ENCODE measurements at regions not wholly inside any gene's neighbourhood (a gene's known extent, or its start where the extent isn't known, plus 50 kb on each side); places are given as distances from the start of the nearest gene placed in this dataset.
A peak's percentile ranks its signal among the peaks of the same experiment; 100 is the strongest.

DNA sequence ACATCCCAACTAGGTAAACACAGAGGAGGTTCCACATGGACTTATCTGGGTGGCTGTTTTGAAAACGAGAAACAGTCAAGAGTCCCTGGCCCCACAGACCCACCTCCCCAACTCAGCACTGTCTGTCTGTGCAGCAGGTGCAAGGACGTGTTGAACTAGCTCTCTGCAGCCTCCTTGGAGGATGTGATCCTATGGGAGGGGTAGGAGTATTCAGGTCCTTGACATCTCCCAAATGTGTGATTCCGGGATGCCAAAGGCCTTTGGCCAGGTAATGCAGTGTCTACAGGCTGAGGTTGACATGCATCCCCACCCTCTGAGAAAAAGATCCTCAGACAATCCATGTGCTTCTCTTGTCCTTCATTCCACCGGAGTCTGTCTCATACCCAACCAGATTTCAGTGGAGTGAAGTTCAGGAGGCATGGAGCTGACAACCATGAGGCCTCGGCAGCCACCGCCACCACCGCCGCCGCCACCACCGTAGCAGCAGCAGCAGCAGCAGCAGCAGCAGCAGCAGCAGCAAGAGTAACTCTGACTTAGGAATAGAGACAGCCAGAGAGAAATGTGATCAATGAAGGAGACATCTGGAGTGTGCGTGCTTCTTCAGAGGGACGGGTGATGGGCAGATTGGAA is 151.6 kb upstream of the CAMK1G start:
- H3K4me1 Mint-ChIP-seq, result peaks cover 87% of the 10 kb centered on the region
- Histone ChIP-seq H3K27me3 (ENCODE audit: insufficient read depth) (no peaks in the 10 kb centered on the region), H3K79me2 (replicated peaks; ENCODE audit: insufficient read depth) (peaks cover 16% of the 10 kb centered on the region), H3K36me3 (ENCODE audit: insufficient read depth) (no peaks in the 10 kb centered on the region), H3K4me3 (no peak overlapping the region), H3K4me1 (ENCODE audit: insufficient read depth) (peaks cover 70% of the 10 kb centered on the region), H2AFZ (no peak overlapping the region), H3K9me2 (ENCODE audit: insufficient read depth) (peaks cover 8% of the 10 kb centered on the region; the same call in 1 of the 2 replicates), H4K20me1 (replicated peaks; ENCODE audit: insufficient read depth) (no peaks in the 10 kb centered on the region), H3K4me2 (peak overlapping the region; percentile 12; the same call in 1 of the 2 replicates), H3K27ac (ENCODE audit: low read depth) (peak overlapping the region; percentile 96), H3F3A (replicated peaks; ENCODE audit: low read depth) (peaks cover 6% of the 10 kb centered on the region; the same call in 1 of the 2 replicates)
- DNase-seq (ENCODE audit: low spot score) (no peak), ATAC-seq (no peak)
- H3K27ac Mint-ChIP-seq, result peak overlapping the region; percentile 81
- no peaks in the 10 kb centered on the region for H3K9me3 Mint-ChIP-seq
- peaks cover 26% of the 10 kb centered on the region for H3K36me3 Mint-ChIP-seq (ENCODE audit: low read depth)
- peaks cover 26% of the 10 kb centered on the region for H3K27me3 Mint-ChIP-seq (ENCODE audit: insufficient read depth, low read depth, poor library complexity)
- TF ChIP-seq POLR2AphosphoS5 (IDR thresholded peaks at IDR 0.05; ENCODE audit: low read depth), result 0 out of 2 replicates have a peak, but pooled peaks have one; percentile 8
- TF ChIP-seq EZH2 (IDR thresholded peaks at IDR 0.05; ENCODE audit: low read depth, unreplicated experiment), result no peak
- peak overlapping the region; percentile 26; the same call in 1 of the 3 replicates for H3K4me3 Mint-ChIP-seq

DNA sequence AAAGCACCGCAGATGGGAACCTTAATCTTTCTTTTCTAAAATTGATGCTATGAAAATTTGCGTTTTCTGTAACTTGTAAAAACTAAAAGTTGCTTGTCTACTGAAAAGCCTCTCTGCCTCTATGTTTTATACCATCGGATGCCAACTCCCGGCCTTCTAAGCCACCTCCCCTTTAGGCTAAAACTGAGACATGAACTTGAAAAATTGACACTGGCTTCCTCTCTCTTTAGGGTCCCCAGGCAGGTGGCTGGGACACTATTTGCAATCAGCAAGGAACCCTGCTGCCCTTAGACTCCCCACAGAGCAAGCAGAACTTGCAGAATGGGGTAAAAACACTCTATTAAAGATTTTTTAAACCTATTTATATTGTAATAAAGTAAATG is 151.1 kb upstream of the CAMK1G start:
- Mint-ChIP-seq H3K9me3 (no peaks in the 10 kb centered on the region; the same call in 2 of the 3 replicates), H3K4me3 (no peak overlapping the region), H3K27me3 (ENCODE audit: insufficient read depth, low read depth, poor library complexity) (peaks cover 22% of the 10 kb centered on the region), H3K27ac (peak overlapping the region; percentile 81; the same call in 1 of the 2 replicates), H3K36me3 (ENCODE audit: low read depth) (peaks cover 26% of the 10 kb centered on the region), H3K4me1 (peaks cover 82% of the 10 kb centered on the region)
- H3K27ac ChIP-seq (ENCODE audit: low read depth), result peak overlapping the region; percentile 96
- H3K4me3 ChIP-seq, result no peak overlapping the region
- peaks cover 16% of the 10 kb centered on the region for H3K79me2 ChIP-seq (replicated peaks; ENCODE audit: insufficient read depth)
- peak overlapping the region; percentile 12; the same call in 1 of the 2 replicates for H3K4me2 ChIP-seq
- H3K36me3 ChIP-seq (ENCODE audit: insufficient read depth), result no peaks in the 10 kb centered on the region
- H3F3A ChIP-seq (replicated peaks; ENCODE audit: low read depth), result peaks cover 2% of the 10 kb centered on the region; the same call in 1 of the 2 replicates
- no peaks in the 10 kb centered on the region for H3K27me3 ChIP-seq (ENCODE audit: insufficient read depth)
- peaks cover 68% of the 10 kb centered on the region for H3K4me1 ChIP-seq (ENCODE audit: insufficient read depth)
- H3K9me2 ChIP-seq (ENCODE audit: insufficient read depth), result peaks cover 3% of the 10 kb centered on the region; the same call in 1 of the 2 replicates
- ATAC-seq, result no peak
- no peaks in the 10 kb centered on the region for H4K20me1 ChIP-seq (replicated peaks; ENCODE audit: insufficient read depth)
- H2AFZ ChIP-seq, result no peak overlapping the region
- TF ChIP-seq, protein P1, sequence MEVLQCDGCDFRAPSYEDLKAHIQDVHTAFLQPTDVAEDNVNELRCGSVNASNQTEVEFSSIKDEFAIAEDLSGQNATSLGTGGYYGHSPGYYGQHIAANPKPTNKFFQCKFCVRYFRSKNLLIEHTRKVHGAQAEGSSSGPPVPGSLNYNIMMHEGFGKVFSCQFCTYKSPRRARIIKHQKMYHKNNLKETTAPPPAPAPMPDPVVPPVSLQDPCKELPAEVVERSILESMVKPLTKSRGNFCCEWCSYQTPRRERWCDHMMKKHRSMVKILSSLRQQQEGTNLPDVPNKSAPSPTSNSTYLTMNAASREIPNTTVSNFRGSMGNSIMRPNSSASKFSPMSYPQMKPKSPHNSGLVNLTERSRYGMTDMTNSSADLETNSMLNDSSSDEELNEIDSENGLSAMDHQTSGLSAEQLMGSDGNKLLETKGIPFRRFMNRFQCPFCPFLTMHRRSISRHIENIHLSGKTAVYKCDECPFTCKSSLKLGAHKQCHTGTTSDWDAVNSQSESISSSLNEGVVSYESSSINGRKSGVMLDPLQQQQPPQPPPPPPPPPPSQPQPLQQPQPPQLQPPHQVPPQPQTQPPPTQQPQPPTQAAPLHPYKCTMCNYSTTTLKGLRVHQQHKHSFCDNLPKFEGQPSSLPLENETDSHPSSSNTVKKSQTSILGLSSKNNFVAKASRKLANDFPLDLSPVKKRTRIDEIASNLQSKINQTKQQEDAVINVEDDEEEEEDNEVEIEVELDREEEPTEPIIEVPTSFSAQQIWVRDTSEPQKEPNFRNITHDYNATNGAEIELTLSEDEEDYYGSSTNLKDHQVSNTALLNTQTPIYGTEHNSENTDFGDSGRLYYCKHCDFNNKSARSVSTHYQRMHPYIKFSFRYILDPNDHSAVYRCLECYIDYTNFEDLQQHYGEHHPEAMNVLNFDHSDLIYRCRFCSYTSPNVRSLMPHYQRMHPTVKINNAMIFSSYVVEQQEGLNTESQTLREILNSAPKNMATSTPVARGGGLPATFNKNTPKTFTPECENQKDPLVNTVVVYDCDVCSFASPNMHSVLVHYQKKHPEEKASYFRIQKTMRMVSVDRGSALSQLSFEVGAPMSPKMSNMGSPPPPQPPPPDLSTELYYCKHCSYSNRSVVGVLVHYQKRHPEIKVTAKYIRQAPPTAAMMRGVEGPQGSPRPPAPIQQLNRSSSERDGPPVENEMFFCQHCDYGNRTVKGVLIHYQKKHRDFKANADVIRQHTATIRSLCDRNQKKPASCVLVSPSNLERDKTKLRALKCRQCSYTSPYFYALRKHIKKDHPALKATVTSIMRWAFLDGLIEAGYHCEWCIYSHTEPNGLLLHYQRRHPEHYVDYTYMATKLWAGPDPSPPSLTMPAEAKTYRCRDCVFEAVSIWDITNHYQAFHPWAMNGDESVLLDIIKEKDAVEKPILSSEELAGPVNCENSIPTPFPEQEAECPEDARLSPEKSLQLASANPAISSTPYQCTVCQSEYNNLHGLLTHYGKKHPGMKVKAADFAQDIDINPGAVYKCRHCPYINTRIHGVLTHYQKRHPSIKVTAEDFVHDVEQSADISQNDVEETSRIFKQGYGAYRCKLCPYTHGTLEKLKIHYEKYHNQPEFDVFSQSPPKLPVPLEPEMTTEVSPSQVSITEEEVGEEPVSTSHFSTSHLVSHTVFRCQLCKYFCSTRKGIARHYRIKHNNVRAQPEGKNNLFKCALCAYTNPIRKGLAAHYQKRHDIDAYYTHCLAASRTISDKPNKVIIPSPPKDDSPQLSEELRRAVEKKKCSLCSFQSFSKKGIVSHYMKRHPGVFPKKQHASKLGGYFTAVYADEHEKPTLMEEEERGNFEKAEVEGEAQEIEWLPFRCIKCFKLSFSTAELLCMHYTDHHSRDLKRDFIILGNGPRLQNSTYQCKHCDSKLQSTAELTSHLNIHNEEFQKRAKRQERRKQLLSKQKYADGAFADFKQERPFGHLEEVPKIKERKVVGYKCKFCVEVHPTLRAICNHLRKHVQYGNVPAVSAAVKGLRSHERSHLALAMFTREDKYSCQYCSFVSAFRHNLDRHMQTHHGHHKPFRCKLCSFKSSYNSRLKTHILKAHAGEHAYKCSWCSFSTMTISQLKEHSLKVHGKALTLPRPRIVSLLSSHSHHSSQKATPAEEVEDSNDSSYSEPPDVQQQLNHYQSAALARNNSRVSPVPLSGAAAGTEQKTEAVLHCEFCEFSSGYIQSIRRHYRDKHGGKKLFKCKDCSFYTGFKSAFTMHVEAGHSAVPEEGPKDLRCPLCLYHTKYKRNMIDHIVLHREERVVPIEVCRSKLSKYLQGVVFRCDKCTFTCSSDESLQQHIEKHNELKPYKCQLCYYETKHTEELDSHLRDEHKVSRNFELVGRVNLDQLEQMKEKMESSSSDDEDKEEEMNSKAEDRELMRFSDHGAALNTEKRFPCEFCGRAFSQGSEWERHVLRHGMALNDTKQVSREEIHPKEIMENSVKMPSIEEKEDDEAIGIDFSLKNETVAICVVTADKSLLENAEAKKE (CRISPR knock-in tag; IDR thresholded peaks at IDR 0.05), result no peak
- TF ChIP-seq ZNF331 (CRISPR knock-in tag; IDR thresholded peaks at IDR 0.05; ENCODE audit: low read depth) (no peak), JUNB (IDR thresholded peaks at IDR 0.05; ENCODE audit: unreplicated experiment) (no peak), EZH2 (IDR thresholded peaks at IDR 0.05; ENCODE audit: low read depth, unreplicated experiment) (no peak), ZNF114 (CRISPR knock-in tag; IDR thresholded peaks at IDR 0.05) (no peak), POLR2AphosphoS5 (IDR thresholded peaks at IDR 0.05; ENCODE audit: low read depth) (no peak), STAT1 (IDR thresholded peaks at IDR 0.05; ENCODE audit: unreplicated experiment) (no peak)
- TF ChIP-seq, protein P2, sequence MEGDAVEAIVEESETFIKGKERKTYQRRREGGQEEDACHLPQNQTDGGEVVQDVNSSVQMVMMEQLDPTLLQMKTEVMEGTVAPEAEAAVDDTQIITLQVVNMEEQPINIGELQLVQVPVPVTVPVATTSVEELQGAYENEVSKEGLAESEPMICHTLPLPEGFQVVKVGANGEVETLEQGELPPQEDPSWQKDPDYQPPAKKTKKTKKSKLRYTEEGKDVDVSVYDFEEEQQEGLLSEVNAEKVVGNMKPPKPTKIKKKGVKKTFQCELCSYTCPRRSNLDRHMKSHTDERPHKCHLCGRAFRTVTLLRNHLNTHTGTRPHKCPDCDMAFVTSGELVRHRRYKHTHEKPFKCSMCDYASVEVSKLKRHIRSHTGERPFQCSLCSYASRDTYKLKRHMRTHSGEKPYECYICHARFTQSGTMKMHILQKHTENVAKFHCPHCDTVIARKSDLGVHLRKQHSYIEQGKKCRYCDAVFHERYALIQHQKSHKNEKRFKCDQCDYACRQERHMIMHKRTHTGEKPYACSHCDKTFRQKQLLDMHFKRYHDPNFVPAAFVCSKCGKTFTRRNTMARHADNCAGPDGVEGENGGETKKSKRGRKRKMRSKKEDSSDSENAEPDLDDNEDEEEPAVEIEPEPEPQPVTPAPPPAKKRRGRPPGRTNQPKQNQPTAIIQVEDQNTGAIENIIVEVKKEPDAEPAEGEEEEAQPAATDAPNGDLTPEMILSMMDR (conservative IDR thresholded peaks at IDR 0.05; ENCODE audit: low read depth in 2 of 2), result no peak
- TF ChIP-seq, protein P3, sequence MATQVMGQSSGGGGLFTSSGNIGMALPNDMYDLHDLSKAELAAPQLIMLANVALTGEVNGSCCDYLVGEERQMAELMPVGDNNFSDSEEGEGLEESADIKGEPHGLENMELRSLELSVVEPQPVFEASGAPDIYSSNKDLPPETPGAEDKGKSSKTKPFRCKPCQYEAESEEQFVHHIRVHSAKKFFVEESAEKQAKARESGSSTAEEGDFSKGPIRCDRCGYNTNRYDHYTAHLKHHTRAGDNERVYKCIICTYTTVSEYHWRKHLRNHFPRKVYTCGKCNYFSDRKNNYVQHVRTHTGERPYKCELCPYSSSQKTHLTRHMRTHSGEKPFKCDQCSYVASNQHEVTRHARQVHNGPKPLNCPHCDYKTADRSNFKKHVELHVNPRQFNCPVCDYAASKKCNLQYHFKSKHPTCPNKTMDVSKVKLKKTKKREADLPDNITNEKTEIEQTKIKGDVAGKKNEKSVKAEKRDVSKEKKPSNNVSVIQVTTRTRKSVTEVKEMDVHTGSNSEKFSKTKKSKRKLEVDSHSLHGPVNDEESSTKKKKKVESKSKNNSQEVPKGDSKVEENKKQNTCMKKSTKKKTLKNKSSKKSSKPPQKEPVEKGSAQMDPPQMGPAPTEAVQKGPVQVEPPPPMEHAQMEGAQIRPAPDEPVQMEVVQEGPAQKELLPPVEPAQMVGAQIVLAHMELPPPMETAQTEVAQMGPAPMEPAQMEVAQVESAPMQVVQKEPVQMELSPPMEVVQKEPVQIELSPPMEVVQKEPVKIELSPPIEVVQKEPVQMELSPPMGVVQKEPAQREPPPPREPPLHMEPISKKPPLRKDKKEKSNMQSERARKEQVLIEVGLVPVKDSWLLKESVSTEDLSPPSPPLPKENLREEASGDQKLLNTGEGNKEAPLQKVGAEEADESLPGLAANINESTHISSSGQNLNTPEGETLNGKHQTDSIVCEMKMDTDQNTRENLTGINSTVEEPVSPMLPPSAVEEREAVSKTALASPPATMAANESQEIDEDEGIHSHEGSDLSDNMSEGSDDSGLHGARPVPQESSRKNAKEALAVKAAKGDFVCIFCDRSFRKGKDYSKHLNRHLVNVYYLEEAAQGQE (IDR thresholded peaks at IDR 0.05; ENCODE audit: unreplicated experiment), result no peak
- no peak for DNase-seq (ENCODE audit: low spot score)

Measured in GM23338 (cell line).